HFFc6 (cell line): ENCODE measurements at regions not wholly inside any gene's neighbourhood (a gene's known extent, or its start where the extent isn't known, plus 50 kb on each side); places are given as distances from the start of the nearest gene placed in this dataset.
"Not testable (repeated sequence)": the region's sequence is repeated elsewhere in the genome, so short reads cannot be mapped to it uniquely, and the experiment has no call there.

Experiments used
- DNase-seq: peaks from one replicate; pipeline ENCODE4 v3.0.0-alpha.2; 2018
- H3K27ac Mint-ChIP-seq: 2 replicates; pipeline ENCODE4 v1.8.0; 2020; ENCODE audit warnings: mild to moderate bottlenecking, mixed read lengths
- H3K27me3 Mint-ChIP-seq: 2 replicates; pipeline ENCODE4 v1.8.0; 2021; ENCODE audit warnings: mild to moderate bottlenecking, moderate library complexity, mixed read lengths; ENCODE audit not compliant: insufficient read depth
- H3K36me3 Mint-ChIP-seq: 2 replicates; pipeline ENCODE4 v1.8.0; 2021; ENCODE audit warnings: low read depth, mixed read lengths
- H3K4me1 Mint-ChIP-seq: 2 replicates; pipeline ENCODE4 v1.8.0; 2020; ENCODE audit warnings: low read depth, mixed read lengths
- H3K4me3 Mint-ChIP-seq: 2 replicates; pipeline ENCODE4 v1.8.0; 2020; ENCODE audit warnings: mild to moderate bottlenecking, moderate library complexity, mixed read lengths
- H3K9me3 Mint-ChIP-seq: 2 replicates; pipeline ENCODE4 v1.8.0; 2020; ENCODE audit warnings: mild to moderate bottlenecking, mixed read lengths
- TF ChIP-seq, protein P1 (sequence below): fragments of 200-600 bp; sonication (generic); IDR thresholded peaks from 2 replicates; pipeline ENCODE4 v1.5.0; 2021; ENCODE audit warnings: antibody characterized with exemption, mild to moderate bottlenecking

DNA sequence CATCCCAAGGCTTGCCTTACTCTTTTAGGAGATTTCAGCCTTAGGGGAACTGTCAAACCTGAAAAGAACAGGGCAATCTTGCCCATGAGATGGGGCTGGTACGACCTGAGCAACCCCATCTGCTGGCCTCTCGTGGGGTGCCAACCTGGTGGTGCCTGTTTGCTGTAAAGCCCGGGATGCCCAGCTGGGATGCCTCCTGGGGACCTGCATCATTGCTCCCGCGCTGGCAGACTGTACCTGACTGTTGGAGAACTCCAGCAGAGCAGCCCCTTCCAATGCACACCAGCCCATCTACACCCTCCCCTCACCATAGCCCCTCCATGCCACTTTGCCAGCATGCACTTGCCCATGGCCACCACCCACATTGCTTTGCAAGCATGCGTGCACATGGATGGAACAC lies 335.7 kb downstream of the RPS29 start:
- no peak for DNase-seq

DNA sequence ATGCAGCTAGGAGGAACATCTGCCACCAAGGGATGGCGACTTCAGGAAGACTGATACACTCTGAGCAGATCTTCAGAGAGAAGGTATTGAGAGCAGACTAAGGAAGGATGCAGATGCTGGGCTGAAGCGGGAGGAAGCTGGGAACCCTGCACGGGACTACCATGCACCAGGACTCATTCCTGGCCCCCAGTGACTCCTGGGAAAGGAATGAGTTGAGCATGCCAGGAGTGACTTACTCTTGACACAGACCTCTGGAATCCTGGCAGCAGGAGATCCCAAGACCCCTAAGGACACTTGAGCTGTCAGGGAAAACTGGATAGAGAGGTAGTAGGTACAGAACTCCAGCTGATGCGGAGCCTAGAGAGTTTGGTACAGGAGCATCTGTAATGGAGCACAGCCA lies 336.1 kb downstream of the RPS29 start:
- Mint-ChIP-seq H3K4me3 (no peak overlapping the region), H3K9me3 (peaks cover 49% of the 10 kb centered on the region), H3K36me3 (no peaks in the 10 kb centered on the region), H3K27ac (no peak overlapping the region), H3K4me1 (no peaks in the 10 kb centered on the region), H3K27me3 (no peaks in the 10 kb centered on the region; the same call in 1 of the 2 replicates)
- DNase-seq, result no peak
- TF ChIP-seq, protein P1, sequence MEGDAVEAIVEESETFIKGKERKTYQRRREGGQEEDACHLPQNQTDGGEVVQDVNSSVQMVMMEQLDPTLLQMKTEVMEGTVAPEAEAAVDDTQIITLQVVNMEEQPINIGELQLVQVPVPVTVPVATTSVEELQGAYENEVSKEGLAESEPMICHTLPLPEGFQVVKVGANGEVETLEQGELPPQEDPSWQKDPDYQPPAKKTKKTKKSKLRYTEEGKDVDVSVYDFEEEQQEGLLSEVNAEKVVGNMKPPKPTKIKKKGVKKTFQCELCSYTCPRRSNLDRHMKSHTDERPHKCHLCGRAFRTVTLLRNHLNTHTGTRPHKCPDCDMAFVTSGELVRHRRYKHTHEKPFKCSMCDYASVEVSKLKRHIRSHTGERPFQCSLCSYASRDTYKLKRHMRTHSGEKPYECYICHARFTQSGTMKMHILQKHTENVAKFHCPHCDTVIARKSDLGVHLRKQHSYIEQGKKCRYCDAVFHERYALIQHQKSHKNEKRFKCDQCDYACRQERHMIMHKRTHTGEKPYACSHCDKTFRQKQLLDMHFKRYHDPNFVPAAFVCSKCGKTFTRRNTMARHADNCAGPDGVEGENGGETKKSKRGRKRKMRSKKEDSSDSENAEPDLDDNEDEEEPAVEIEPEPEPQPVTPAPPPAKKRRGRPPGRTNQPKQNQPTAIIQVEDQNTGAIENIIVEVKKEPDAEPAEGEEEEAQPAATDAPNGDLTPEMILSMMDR, result no peak

More for the DNA sequence above, 335.7 kb downstream of the RPS29 start:
- Mint-ChIP-seq H3K9me3 (peaks cover 45% of the 10 kb centered on the region), H3K27ac (no peak overlapping the region), H3K4me3 (no peak overlapping the region), H3K27me3 (no peaks in the 10 kb centered on the region; the same call in 1 of the 2 replicates), H3K36me3 (no peaks in the 10 kb centered on the region), H3K4me1 (no peaks in the 10 kb centered on the region)
- TF ChIP-seq, protein P1, result no peak

DNA sequence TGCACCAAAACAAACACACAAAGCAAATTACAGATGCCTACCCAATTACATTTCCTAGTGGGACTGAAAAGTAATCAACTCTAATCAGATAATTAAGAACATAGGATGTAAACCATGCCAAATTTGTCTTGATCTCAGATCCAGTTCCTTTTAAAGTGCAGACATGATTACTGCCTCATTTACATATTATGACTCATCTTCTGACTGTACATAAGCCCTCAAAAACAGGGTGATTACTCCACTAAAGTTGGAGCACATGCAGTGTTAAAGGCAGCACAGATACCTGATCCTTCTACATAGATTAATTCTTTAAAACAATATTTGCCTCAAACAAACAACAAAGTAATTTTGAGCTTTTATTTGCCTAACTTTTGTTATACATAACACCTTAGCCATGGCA lies 337.2 kb downstream of the RPS29 start:
- no peak for DNase-seq
- Mint-ChIP-seq H3K9me3 (peaks cover 56% of the 10 kb centered on the region), H3K4me3 (no peak overlapping the region), H3K36me3 (no peaks in the 10 kb centered on the region), H3K27ac (no peak overlapping the region), H3K27me3 (no peaks in the 10 kb centered on the region; the same call in 1 of the 2 replicates), H3K4me1 (no peaks in the 10 kb centered on the region)
- TF ChIP-seq, protein P1, result no peak

DNA sequence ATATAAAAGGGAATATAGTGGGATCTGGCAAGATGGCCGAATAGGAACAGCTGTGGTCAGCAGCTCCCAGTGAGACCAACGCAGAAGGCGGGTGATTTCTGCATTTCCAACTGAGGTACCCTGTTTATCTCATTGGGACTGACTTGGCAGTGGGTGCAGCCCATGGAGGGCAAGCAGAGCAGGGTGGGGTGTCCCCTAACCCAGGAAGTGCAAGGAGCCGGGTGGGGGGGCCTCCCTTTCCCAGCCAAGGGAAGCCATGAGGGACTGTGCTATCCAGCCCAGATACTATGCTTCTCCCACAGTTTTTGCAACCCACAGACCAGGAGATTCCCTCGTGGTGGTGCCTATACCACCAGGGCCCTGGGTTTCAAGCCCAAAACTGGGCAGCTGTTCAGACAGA lies 342.4 kb downstream of the RPS29 start:
- not testable (repeated sequence) for H3K4me3 Mint-ChIP-seq, H3K36me3 Mint-ChIP-seq, H3K27ac Mint-ChIP-seq, DNase-seq, H3K27me3 Mint-ChIP-seq, H3K4me1 Mint-ChIP-seq
- H3K9me3 Mint-ChIP-seq, result peaks cover 50% of the 10 kb centered on the region

DNA sequence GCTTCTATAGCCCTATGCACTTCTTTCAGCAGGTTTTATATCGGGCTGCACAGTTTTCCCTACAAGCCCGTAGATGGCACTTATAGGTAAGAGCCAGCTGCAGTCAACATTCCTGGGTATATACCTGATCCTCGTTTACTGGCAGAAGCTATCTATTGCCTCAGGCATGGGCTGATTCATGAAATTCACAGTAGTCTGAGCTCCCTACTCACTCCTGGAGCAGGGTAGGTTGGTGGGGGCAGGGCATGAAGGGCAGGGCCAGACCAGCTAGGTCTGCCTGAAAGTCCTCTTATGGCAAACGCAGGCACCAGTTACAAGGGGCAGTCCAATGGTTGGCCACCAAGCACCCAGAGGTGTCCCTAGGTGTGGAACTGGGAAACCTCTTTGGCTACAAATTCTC lies 345.8 kb downstream of the RPS29 start:
- H3K27me3 Mint-ChIP-seq, result no peaks in the 10 kb centered on the region
- H3K4me1 Mint-ChIP-seq, result no peaks in the 10 kb centered on the region
- no peak overlapping the region for H3K4me3 Mint-ChIP-seq
- peaks cover 69% of the 10 kb centered on the region for H3K9me3 Mint-ChIP-seq
- DNase-seq, result no peak
- H3K27ac Mint-ChIP-seq, result no peak overlapping the region
- TF ChIP-seq, protein P1, result no peak
- H3K36me3 Mint-ChIP-seq, result peaks cover 8% of the 10 kb centered on the region; the same call in 1 of the 2 replicates

DNA sequence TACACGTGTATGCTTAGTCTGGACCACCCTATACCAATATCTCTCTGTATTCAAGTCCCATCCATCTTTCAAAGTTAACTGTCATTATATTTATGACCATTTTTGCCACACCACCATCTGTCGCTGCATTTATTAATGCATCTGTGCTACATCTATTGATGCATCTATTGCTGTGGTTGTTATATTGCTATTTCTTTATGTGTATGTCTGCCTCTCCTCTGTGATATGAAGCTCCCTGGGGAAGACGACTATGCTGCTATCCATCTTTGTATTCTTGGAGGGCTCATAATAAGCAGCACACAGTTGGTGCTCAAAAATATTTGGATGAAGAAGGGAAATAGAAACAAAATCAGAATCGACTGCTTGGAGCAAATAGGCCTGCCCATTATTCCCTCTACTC lies 357.6 kb downstream of the RPS29 start:
- no peak for DNase-seq
- Mint-ChIP-seq H3K9me3 (peaks cover 21% of the 10 kb centered on the region), H3K36me3 (no peaks in the 10 kb centered on the region), H3K4me1 (no peaks in the 10 kb centered on the region), H3K27ac (no peak overlapping the region), H3K4me3 (no peak overlapping the region), H3K27me3 (no peaks in the 10 kb centered on the region)
- TF ChIP-seq, protein P1, result no peak
